ENCODE measurements at regions not wholly inside any gene's neighbourhood (a gene's known extent, or its start where the extent isn't known, plus 50 kb on each side); places are given as distances from the start of the nearest gene placed in this dataset.

GRCh38 chr2:111661286-111661940, 222.6 kb downstream of the ANAPC1 start:
- TF ChIP-seq, protein P1, sequence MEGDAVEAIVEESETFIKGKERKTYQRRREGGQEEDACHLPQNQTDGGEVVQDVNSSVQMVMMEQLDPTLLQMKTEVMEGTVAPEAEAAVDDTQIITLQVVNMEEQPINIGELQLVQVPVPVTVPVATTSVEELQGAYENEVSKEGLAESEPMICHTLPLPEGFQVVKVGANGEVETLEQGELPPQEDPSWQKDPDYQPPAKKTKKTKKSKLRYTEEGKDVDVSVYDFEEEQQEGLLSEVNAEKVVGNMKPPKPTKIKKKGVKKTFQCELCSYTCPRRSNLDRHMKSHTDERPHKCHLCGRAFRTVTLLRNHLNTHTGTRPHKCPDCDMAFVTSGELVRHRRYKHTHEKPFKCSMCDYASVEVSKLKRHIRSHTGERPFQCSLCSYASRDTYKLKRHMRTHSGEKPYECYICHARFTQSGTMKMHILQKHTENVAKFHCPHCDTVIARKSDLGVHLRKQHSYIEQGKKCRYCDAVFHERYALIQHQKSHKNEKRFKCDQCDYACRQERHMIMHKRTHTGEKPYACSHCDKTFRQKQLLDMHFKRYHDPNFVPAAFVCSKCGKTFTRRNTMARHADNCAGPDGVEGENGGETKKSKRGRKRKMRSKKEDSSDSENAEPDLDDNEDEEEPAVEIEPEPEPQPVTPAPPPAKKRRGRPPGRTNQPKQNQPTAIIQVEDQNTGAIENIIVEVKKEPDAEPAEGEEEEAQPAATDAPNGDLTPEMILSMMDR (IDR thresholded peaks at IDR 0.05), result no peak
- TF ChIP-seq ZFX (IDR thresholded peaks at IDR 0.05; ENCODE audit: borderline replicate concordance), result no peak

Data from 22Rv1 (cell line).